ENCODE measurements at regions not wholly inside any gene's neighbourhood (a gene's known extent, or its start where the extent isn't known, plus 50 kb on each side); places are given as distances from the start of the nearest gene placed in this dataset.
A peak's percentile ranks its signal among the peaks of the same experiment; 100 is the strongest.

DNA sequence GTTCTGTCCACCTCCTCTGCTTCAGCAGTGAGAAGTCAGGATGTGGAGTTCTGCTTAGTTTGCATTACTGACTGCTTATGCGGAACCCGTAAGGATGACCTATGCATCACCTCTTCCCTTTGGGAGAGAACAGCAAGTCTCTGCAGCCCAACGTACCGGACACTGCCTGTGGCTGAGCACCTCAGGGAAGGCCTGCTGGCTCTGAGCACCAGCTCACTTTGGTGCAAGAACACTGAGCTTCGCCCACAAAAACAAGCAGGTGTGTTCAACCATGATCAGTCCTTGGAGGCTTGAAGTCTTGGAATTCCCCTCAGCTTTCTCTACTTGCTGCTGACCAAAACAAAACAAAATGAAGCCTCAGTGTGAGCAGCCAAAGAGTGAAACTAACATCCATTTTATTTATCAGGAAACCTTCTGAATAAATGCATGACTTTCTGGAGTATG, 52.7 kb upstream of the NCK2 start:
- DNase-seq (ENCODE audit: extremely low spot score) = no peak
- H3K4me3 ChIP-seq (ENCODE audit: low read depth, low read length) = no peak overlapping the region
- H3K36me3 ChIP-seq (ENCODE audit: insufficient read depth) = no peaks in the 10 kb centered on the region
- WGBS = 81% methylated on average over 5 of the region's 5 CpGs
- no peak overlapping the region for H3K27ac ChIP-seq (ENCODE audit: low read depth)
- no peaks in the 10 kb centered on the region for H3K4me1 ChIP-seq (ENCODE audit: insufficient read depth)

DNA sequence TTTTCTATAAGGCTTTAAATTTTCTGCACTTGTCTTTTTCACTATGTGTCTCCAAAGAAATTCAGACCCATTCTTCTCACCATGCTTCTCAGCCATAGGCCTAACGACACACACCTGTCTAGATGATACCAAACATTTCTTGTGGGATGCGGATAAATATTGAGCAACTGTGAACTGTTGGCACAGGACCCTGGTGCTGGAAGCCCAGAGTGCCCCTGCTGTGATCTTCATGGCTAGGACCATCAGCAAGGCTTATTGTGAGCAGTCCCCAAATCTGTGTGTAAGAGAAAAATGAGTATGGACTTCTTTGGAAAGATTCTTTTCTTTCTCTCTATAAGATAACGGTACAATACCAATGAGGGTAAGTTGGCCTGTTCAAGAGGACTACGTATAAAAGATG, 54.1 kb upstream of the NCK2 start:
- no peak for DNase-seq (ENCODE audit: extremely low spot score)
- H3K4me3 ChIP-seq (ENCODE audit: low read depth, low read length) = no peak overlapping the region
- no peaks in the 10 kb centered on the region for H3K36me3 ChIP-seq (ENCODE audit: insufficient read depth)
- WGBS = 98% methylated on average over 4 of the region's 4 CpGs
- no peaks in the 10 kb centered on the region for H3K4me1 ChIP-seq (ENCODE audit: insufficient read depth)
- H3K27ac ChIP-seq (ENCODE audit: low read depth) = no peak overlapping the region

DNA sequence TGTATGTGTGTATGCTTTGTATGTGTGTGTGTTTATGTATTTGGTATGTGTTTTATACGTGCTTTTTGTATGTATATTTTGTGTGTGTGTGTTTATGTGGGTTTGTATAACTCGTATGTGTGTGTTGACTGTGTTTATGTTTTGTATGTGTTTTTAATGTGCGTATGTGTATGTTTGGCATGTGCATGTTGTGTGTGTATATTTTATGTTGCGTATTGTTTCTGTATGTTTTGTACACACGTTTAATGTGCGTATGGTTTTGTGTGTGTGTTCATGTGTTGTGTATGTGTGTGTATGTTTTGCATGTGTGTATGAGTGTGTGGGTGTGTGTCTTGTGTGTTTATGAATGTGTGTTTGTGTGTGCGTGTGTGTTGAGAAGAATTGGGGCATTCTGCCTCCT, 55.2 kb upstream of the NCK2 start:
- Histone ChIP-seq H3K27ac (ENCODE audit: low read depth) (no peak overlapping the region), H3K4me1 (ENCODE audit: insufficient read depth) (no peaks in the 10 kb centered on the region), H3K36me3 (ENCODE audit: insufficient read depth) (no peaks in the 10 kb centered on the region), H3K4me3 (ENCODE audit: low read depth, low read length) (no peak overlapping the region)
- WGBS = 95% methylated on average over 7 of the region's 7 CpGs
- no peak for DNase-seq (ENCODE audit: extremely low spot score)

DNA sequence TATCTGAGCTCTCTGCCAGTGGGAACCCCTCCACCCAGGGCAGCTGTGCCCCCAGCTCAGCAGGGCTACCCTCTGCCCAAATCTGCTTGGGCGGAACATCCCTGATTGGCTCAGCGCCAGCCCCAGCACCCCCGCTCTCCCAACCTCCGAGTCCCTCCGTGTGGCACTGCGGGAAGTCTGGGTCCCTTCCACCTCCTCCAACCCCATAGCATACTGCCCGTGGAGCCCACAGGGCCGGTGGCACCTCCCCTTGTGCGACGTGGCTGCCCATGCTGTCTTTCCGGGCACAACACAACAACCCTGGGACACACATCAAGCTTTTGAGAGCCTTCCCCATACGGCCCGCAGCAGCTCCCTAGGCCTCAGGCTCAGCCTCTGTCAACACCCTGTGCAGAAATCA, 55.8 kb upstream of the NCK2 start:
- Histone ChIP-seq H3K4me1 (ENCODE audit: insufficient read depth) (no peaks in the 10 kb centered on the region), H3K27ac (ENCODE audit: low read depth) (no peak overlapping the region), H3K4me3 (ENCODE audit: low read depth, low read length) (no peak overlapping the region), H3K36me3 (ENCODE audit: insufficient read depth) (no peaks in the 10 kb centered on the region)
- WGBS = 91% methylated on average over 13 of the region's 13 CpGs
- no peak for DNase-seq (ENCODE audit: extremely low spot score)

DNA sequence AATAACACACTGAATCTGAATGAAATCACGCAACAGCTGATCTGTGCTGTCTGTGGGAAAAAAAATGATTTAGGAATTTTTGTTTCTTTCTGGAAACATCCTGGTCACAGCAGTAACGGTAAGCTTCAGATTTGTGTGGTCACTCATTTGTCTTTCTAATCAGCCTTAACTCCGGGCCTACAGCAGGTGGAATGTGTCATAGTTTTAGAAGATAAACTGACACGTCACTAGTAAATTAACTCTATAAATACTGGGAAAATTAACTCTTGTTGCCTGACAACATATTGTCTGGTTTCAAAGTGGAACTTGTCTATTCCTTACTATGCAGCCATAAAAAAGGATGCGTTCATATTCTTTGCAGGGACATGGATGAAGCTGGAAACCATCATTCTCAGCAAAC, 58.1 kb upstream of the NCK2 start:
- Histone ChIP-seq H3K4me3 (ENCODE audit: low read depth, low read length) (no peak overlapping the region), H3K4me1 (ENCODE audit: insufficient read depth) (no peaks in the 10 kb centered on the region), H3K36me3 (ENCODE audit: insufficient read depth) (no peaks in the 10 kb centered on the region), H3K27ac (ENCODE audit: low read depth) (no peak overlapping the region)
- DNase-seq (ENCODE audit: extremely low spot score) = no peak
- WGBS = 63% methylated on average over 5 of the region's 5 CpGs

DNA sequence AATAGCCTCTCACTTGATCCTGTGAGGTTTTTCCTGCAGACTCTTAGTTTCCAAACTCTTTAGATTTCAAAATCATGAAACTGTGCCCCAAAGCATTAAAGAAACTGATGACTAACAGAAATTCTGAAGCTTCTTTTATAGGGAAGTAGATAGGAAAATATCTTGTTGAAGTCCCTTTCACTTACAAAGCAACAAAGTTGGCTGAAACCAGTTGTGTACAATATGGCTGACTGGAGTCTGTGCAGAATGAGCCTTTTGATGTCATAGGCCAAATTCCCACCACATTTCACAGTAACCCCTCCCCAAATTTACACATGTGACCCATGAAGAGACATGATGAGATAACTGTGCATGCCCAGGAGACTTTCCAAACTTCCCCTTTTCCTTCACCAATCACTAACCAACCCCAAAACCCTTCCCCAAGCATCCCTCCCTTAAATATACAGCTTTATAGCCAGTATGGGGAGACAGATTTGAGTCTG, 61.7 kb upstream of the NCK2 start:
- DNase-seq (ENCODE audit: extremely low spot score) = no peak
- no peaks in the 10 kb centered on the region for H3K4me1 ChIP-seq (ENCODE audit: insufficient read depth)
- H3K4me3 ChIP-seq (ENCODE audit: low read depth, low read length) = no peak overlapping the region
- H3K36me3 ChIP-seq (ENCODE audit: insufficient read depth) = no peaks in the 10 kb centered on the region
- no peak overlapping the region for H3K27ac ChIP-seq (ENCODE audit: low read depth)

DNA sequence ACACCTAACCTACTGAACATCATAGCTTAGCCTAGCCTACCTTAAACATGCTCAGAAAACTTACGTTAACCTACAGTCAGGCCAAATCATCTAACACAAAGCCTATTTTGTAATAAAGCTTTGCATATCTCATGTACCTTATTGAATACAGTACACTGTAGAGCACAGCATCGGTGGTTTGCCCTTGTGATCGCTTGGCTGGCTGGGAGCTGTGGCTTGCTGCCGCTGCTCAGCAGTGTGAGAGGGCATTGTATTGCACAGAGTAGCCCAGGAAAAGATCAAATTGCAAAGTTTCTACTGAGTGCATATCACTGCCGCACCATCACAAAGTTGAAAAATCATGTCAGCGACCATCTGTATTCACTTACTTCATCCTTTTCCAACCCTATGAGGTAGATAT, 62.3 kb upstream of the NCK2 start:
- no peak overlapping the region for H3K4me3 ChIP-seq (ENCODE audit: low read depth, low read length)
- H3K36me3 ChIP-seq (ENCODE audit: insufficient read depth) = no peaks in the 10 kb centered on the region
- no peaks in the 10 kb centered on the region for H3K4me1 ChIP-seq (ENCODE audit: insufficient read depth)
- no peak for DNase-seq (ENCODE audit: extremely low spot score)
- WGBS = 73% methylated on average over 6 of the region's 6 CpGs
- no peak overlapping the region for H3K27ac ChIP-seq (ENCODE audit: low read depth)

DNA sequence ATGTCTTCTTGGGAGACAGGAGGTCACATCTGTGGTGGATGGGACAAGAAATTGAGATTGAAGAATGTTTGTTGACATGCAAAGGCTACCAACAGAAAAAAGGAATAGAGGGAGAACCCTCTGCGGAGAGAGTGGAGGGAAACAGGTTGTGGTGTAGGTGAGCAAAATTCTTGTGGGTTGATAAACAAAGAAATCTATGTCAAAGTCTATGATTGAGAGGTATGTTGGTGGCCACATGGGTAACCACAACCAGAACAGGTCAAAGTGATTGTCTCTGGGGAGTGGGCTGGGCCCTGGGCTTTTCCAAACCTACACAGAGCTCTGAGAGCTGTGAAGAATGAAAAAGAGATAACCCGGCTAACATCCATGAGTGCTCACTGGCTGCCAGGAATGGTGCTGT, 62.8 kb upstream of the NCK2 start:
- Histone ChIP-seq H3K36me3 (ENCODE audit: insufficient read depth) (no peaks in the 10 kb centered on the region), H3K27ac (ENCODE audit: low read depth) (no peak overlapping the region), H3K4me3 (ENCODE audit: low read depth, low read length) (no peak overlapping the region), H3K4me1 (ENCODE audit: insufficient read depth) (no peaks in the 10 kb centered on the region)
- WGBS = 95% methylated on average over 2 of the region's 2 CpGs
- DNase-seq (ENCODE audit: extremely low spot score) = no peak

DNA sequence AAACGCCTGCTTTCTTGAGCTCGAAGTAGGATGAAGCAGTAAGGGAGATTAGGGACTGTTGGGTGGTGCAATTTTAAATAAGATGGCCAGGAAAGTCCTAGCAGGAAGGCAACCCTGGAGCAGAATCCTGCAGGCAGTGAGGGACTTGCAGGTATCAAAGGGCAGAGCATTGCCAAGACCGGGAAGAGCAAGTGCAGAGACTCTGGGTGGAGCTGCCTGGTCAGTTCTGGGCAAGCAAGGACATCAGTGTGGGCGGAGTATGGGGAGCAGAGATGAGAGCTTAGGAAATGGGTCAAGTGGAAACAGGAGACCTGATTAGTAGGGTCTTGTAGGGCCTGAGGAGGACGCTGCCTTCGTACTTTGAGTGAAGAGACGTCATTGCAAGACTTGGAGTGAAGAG, 64.4 kb upstream of the NCK2 start:
- Histone ChIP-seq H3K4me3 (ENCODE audit: low read depth, low read length) (no peak overlapping the region), H3K4me1 (ENCODE audit: insufficient read depth) (no peaks in the 10 kb centered on the region), H3K36me3 (ENCODE audit: insufficient read depth) (no peaks in the 10 kb centered on the region), H3K27ac (ENCODE audit: low read depth) (no peak overlapping the region)
- DNase-seq (ENCODE audit: extremely low spot score) = no peak
- 87% methylated on average over 7 of the region's 7 CpGs for WGBS

DNA sequence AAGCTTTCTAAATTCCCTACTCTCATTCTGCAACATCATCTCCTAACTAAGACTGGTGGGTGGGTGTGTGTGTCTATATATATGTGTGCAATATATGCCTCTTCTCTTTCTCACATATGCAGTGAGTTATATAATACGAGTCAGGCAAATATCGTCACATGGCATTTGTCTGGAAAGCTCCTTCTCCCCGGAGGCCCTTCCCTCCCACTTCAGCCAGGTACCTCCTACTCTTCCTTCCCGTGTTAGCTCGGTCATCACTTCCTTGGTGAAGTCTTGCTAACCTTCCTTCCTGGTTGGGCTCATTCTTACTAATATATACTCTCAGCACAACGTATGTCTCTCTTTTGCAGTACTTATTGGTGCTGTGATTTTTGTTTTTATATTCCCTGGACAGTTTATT, 66.4 kb upstream of the NCK2 start:
- no peak for DNase-seq (ENCODE audit: extremely low spot score)
- Histone ChIP-seq H3K4me1 (ENCODE audit: insufficient read depth) (no peaks in the 10 kb centered on the region), H3K27ac (ENCODE audit: low read depth) (no peak overlapping the region), H3K4me3 (ENCODE audit: low read depth, low read length) (no peak overlapping the region), H3K36me3 (ENCODE audit: insufficient read depth) (no peaks in the 10 kb centered on the region)
- 83% methylated on average over 6 of the region's 6 CpGs for WGBS

DNA sequence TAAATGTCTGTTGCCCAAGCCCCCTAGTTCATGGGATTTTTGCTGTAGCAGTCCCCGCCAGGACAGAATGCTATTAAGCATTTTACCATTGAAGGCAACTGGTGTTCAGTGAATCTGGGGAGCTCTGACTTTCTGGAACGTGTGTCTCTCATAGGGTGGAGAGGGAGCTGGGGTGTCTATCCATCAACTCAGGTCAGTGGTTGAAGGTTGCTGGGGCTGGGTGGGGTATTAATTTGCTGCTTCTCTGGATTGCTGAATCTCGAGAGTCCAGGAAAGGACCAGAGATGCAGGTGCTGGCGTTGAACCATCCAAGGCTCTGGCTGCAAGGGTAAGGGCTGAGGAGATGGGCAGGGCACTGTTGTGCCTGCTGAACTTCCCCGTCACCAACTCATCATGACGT, 66.8 kb upstream of the NCK2 start:
- Histone ChIP-seq H3K4me3 (ENCODE audit: low read depth, low read length) (no peak overlapping the region), H3K27ac (ENCODE audit: low read depth) (no peak overlapping the region), H3K36me3 (ENCODE audit: insufficient read depth) (no peaks in the 10 kb centered on the region), H3K4me1 (ENCODE audit: insufficient read depth) (no peaks in the 10 kb centered on the region)
- no peak for DNase-seq (ENCODE audit: extremely low spot score)
- 97% methylated on average over 6 of the region's 6 CpGs for WGBS

DNA sequence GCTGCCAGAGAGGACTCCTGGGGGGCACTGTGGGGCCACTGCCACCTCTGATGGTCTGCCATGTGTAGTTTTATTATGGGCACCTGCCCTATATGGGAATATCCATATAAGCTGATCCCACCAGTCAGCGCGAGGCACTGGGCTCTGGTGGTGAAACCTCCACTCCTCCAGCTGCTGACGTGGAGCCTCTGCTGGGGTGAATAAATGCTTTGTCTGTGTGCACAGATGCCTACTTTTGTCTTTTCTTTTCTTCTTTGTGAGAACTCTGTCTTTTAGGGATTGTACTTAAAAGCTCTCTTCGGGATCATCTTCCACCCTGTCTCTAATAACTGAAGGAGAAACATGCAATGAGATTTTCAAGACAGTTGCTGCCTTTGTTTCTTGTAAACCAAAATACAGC, 68.9 kb upstream of the NCK2 start:
- WGBS = 69% methylated on average over 4 of the region's 4 CpGs
- Histone ChIP-seq H3K4me1 (ENCODE audit: insufficient read depth) (no peaks in the 10 kb centered on the region), H3K4me3 (ENCODE audit: low read depth, low read length) (no peak overlapping the region), H3K27ac (ENCODE audit: low read depth) (no peak overlapping the region), H3K36me3 (ENCODE audit: insufficient read depth) (no peaks in the 10 kb centered on the region)
- no peak for DNase-seq (ENCODE audit: extremely low spot score)

DNA sequence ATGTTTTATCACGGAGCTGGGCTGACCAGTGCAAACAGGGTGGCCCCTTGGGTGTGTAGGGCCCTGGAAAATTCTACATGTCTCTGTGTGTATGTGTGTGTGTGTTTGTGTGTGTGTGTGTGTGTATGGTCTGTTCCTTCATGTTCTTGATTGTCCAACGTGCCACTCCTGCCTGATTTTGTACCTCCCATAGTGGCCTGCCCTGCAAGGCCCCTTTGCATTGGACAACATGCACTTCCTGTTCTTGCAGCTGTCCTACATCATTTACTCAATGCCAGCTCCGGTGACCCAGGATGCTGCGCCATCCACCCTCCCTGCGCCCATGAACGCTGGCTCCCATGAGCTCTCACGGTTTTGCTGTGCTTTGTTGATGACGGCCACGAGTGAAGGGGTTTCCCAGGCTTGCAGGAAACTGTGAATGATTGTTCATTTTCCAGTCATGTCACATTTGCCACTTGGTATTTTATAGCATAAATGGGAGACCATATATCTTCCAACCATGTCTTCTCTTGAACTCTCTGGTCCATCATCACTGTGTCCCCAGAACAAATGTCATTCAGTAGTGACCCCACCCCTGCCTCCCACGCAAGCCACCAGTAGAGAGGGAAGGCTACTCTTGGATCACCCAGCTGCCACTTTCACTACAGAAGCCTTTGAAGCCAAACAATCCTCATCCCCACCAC, 69.7 kb upstream of the NCK2 start:
- H3K4me1 ChIP-seq (ENCODE audit: insufficient read depth) = no peaks in the 10 kb centered on the region
- WGBS = 85% methylated on average over 10 of the region's 10 CpGs
- H3K27ac ChIP-seq (ENCODE audit: low read depth) = no peak overlapping the region
- no peaks in the 10 kb centered on the region for H3K36me3 ChIP-seq (ENCODE audit: insufficient read depth)
- DNase-seq (ENCODE audit: extremely low spot score) = no peak
- H3K4me3 ChIP-seq (ENCODE audit: low read depth, low read length) = no peak overlapping the region

DNA sequence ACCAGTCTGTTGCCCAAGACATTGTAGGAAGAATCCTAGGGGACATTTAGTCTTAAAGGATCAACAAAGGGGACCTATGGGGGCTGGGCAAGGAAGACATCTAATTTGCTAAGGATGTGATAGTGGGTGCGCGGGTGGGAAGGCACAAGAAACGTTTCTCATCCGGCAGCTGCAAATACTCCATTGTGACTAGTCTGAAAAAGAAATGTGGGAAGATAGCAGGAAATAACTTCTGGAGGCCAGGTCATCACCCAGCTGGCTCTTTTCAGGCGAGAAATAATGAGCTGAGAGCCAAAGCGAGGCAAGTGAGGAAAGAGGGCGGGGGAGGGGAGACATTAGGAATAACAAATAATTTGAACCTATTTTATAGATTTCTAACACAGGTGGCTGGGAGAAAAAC, 70.3 kb upstream of the NCK2 start:
- WGBS = 52% methylated on average over 7 of the region's 7 CpGs
- peak; percentile 23 for DNase-seq (ENCODE audit: extremely low spot score)
- no peaks in the 10 kb centered on the region for H3K36me3 ChIP-seq (ENCODE audit: insufficient read depth)
- H3K4me1 ChIP-seq (ENCODE audit: insufficient read depth) = no peaks in the 10 kb centered on the region
- no peak overlapping the region for H3K27ac ChIP-seq (ENCODE audit: low read depth)
- H3K4me3 ChIP-seq (ENCODE audit: low read depth, low read length) = no peak overlapping the region

DNA sequence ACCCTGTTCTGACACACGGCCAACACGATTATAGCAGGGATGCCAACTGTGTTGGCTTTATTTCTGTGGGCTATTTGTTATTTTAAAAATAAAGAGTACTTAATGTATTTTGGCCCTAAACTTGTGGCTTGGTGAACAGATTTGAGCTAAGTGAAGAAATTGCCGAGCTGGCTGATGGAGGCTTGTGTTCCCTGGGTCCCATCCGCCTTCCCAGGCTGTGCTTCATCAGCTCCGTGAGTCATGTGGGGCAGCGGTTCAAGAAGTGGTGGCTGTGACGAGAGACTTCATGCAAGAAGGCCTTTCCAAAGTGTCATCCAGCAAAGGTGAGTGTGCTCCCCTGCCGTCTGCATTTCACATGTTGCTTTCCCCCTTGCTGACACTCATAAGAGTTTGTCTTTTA, 73.6 kb upstream of the NCK2 start:
- H3K4me3 ChIP-seq (ENCODE audit: low read depth, low read length) = no peak overlapping the region
- no peaks in the 10 kb centered on the region for H3K4me1 ChIP-seq (ENCODE audit: insufficient read depth)
- H3K27ac ChIP-seq (ENCODE audit: low read depth) = no peak overlapping the region
- 74% methylated on average over 8 of the region's 8 CpGs for WGBS
- H3K36me3 ChIP-seq (ENCODE audit: insufficient read depth) = no peaks in the 10 kb centered on the region
- no peak for DNase-seq (ENCODE audit: extremely low spot score)

Data from urinary bladder (tissue), 3 donors.